LNCaP clone FGC (cell line): ENCODE measurements at regions not wholly inside any gene's neighbourhood (a gene's known extent, or its start where the extent isn't known, plus 50 kb on each side); places are given as distances from the start of the nearest gene placed in this dataset.

Experiments
- DNase-seq: peaks from one replicate; pipeline ENCODE4 v3.0.0-alpha.2; 2011; ENCODE audit warnings: low read depth
- H3K4me3 ChIP-seq: 2 replicates; pipeline ENCODE4 v1.5.1; 2011; ENCODE audit warnings: mild to moderate bottlenecking, low read depth, low read length, control low read depth
- TF ChIP-seq, protein P1 (sequence below): IDR thresholded peaks from 2 replicates; pipeline ENCODE4 v1.5.1; 2012; ENCODE audit warnings: mild to moderate bottlenecking; ENCODE audit not compliant: control insufficient read depth, insufficient read depth; ENCODE audit errors: extremely low read depth

DNA sequence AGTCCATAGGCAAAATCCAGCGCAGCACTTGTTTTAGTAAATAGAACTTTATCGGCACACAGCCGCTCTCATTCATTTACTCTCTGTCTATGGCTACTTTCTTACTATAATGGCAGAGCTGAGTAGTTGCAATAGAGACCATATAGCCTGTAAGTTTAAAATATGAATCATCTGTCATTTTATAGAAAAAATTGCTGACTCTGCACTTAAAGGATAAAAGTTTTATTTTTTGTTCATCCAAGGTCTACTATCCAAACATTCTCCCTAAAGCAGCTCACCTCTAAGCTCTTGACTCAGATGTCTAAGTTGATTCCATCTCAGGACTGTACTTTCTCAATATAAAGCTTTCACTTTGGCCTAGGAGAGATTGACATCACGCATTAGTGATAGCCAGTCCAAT is 825.7 kb downstream of the OLFM4 start:
- H3K4me3 ChIP-seq = no peak overlapping the region
- TF ChIP-seq, protein P1, sequence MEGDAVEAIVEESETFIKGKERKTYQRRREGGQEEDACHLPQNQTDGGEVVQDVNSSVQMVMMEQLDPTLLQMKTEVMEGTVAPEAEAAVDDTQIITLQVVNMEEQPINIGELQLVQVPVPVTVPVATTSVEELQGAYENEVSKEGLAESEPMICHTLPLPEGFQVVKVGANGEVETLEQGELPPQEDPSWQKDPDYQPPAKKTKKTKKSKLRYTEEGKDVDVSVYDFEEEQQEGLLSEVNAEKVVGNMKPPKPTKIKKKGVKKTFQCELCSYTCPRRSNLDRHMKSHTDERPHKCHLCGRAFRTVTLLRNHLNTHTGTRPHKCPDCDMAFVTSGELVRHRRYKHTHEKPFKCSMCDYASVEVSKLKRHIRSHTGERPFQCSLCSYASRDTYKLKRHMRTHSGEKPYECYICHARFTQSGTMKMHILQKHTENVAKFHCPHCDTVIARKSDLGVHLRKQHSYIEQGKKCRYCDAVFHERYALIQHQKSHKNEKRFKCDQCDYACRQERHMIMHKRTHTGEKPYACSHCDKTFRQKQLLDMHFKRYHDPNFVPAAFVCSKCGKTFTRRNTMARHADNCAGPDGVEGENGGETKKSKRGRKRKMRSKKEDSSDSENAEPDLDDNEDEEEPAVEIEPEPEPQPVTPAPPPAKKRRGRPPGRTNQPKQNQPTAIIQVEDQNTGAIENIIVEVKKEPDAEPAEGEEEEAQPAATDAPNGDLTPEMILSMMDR = no peak
- no peak for DNase-seq

DNA sequence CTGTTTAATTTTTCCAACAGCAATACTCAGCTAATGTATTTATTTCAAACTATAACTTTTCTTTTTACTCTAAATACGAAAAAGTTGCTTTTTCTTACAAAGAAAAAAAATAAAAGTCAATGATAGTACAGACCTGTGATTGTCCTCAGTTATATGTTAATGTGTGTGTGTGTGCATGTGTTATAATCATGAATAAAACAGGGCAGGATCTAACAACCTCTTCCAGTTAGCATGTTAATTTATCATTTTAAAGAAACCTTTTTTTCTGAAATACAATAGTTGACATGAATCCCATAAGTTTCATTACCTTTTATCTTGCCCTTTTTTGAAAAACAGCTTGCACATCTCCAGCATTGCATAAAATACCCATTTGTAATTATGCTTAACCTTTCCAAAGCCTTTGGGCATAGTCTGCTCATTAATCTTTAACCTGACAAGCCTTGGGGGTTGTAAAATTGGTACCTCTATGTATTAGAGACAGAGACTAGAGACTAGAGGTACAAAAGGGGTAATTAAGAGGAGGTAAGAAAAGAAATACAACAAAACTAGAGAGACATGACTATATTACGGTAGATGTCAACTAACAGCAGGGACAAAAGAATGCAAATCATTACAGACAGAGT is 828.1 kb downstream of the OLFM4 start:
- no peak for DNase-seq
- H3K4me3 ChIP-seq = no peak overlapping the region
- TF ChIP-seq, protein P1 = no peak

DNA sequence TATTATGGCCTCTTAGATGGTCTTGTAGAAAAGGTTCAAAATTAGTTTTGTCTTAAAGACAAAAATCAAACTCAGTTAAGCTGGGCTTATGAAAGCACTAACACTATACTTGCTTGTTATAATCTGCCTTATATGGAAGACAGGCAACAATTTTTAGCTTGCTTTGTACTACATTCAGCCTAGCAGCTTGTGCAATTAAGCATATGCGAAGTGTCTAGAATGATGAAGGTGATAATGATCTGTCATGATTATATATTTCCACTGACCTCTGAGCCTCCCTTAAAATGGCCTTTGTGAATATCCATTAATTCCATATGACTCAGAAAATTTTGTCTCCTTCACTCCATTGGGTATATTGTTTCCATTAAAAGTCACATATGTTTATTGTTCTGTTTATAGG is 834.9 kb downstream of the OLFM4 start:
- TF ChIP-seq, protein P1 = no peak
- DNase-seq = no peak
- no peak overlapping the region for H3K4me3 ChIP-seq

DNA sequence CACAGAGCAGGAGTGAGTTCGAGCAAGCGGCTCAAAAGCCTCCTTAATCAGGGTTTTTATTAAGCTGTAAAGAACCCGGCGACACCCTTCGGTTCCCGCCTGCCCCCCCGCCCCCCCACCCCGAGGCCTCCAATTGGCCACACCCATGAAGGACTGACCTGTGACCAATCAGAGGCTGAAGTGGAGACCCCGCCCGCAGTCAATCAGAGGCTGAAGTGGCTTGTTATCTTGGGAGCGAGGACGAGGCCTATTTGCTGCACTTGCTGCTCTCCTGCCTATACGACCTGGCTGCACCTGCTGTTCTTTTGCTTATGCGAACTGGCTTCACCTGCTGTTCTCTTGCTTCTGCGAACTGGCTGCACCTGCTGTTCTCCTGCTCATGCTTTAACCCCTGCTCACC is 844.9 kb downstream of the OLFM4 start:
- no peak overlapping the region for H3K4me3 ChIP-seq
- TF ChIP-seq, protein P1 = no peak
- DNase-seq = no peak

DNA sequence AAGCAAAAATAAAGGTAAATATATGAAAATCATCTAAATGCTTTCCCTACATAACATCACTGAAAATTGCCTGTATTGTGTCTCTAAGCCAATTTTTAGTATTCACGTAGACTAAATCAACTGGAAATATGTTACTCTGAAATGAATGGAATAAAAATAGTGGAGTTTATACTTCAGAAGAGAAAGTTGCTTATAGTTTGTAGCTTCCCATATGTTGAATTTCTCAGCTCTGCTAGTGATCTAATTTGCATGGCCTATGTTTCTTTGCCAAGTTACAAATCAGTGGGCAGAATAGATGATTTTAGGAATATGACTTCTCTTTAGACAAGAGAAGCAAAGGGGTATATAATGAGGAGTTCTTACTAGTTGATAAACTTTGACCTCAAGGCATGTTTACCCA is 850.2 kb downstream of the OLFM4 start:
- no peak for DNase-seq
- no peak overlapping the region for H3K4me3 ChIP-seq
- TF ChIP-seq, protein P1 = no peak

DNA sequence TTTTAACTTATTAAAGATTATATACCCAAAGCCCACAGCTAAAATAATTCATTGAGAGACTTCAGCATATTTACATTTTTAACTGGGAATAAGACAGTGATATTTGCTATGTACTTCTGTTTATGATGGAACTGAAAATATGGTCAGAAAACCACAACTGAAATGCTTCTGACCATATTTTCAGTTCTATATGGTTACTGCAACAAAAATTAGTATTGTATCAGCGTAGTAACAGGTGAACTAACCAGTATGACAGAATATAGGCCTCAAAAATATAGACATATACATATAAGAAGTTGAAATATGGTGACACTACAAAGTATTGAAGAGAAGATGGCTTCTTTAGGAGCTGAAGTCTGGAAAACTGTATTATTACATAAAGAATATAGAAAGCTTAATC is 857.4 kb downstream of the OLFM4 start:
- no peak overlapping the region for H3K4me3 ChIP-seq
- DNase-seq = no peak
- TF ChIP-seq, protein P1 = no peak

DNA sequence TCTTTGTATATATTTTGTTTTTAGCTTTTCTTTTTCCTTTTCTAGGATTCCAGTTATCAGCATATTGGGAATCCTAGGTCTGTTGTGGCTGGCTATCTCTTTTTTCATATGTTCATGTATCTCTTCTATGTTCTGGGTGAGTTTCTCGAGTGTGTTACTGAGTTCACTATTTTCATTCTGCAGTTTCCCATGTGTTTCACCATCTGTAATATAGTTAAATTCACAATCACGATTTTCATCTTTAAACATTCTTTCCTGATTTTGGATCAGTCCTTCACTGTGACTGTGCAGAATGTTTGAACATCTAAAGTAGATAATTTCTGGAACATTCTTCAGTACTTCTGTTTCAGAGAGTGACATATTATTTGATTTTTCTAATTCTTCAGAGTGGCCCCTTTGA is 862.1 kb downstream of the OLFM4 start:
- no peak for DNase-seq
- no peak overlapping the region for H3K4me3 ChIP-seq
- TF ChIP-seq, protein P1 = no peak
